Naive thymus-derived CD4-positive, alpha-beta T cell (primary cell): ENCODE measurements at regions not wholly inside any gene's neighbourhood (a gene's known extent, or its start where the extent isn't known, plus 50 kb on each side); places are given as distances from the start of the nearest gene placed in this dataset.

Experiments used
- ATAC-seq: fragments of 150-1000 bp; cut with Tn5 transposase; 2 replicates; pipeline ENCODE4 v1.10.0; 2021; ENCODE audit warnings: mild to moderate bottlenecking, moderate library complexity
- CTCF ChIA-PET: fragments of 350-600 bp; sonication (Branson Sonifier 250); formaldehyde crosslinking; loops from one replicate; lab custom pipeline; 2021; ENCODE audit warnings: antibody characterized with exemption; lab: Charles Lee
- POLR2A ChIA-PET: fragments of 350-600 bp; sonication (Branson Sonifier 250); formaldehyde crosslinking; loops from one replicate; lab custom pipeline; 2021; ENCODE audit warnings: antibody characterized with exemption, inconsistent platforms; lab: Charles Lee
- DNase-seq, 9 donors: peaks; one replicate each; pipeline versions ENCODE4 v3.0.0 to v3.0.0-alpha.2; 2020 to 2022; ENCODE audit warnings: mixed read lengths in 1 of 9
- H3K27ac ChIP-seq: one replicate; pipeline ENCODE4 v1.7.0; 2013; ENCODE audit warnings: mild to moderate bottlenecking, low read depth, low read length, moderate library complexity
- H3K27me3 ChIP-seq, 2 donors: one replicate each; pipeline ENCODE4 v1.7.0; 2013; ENCODE audit warnings: low read length in 2 of 2, mild to moderate bottlenecking in 2 of 2, moderate library complexity in 2 of 2; ENCODE audit not compliant: control insufficient read depth in 2 of 2, insufficient read depth in 2 of 2
- H3K36me3 ChIP-seq, 3 experiments: 1 replicate in 2 of 3; 2 replicates in 1 of 3; pipeline ENCODE4 v1.7.0; 2013; ENCODE audit warnings: low read length in 3 of 3, mild to moderate bottlenecking in 3 of 3, moderate library complexity in 1 of 3; ENCODE audit not compliant: insufficient read depth in 3 of 3, control insufficient read depth in 2 of 3
- H3K4me1 ChIP-seq, 2 donors: one replicate each; pipeline ENCODE4 v1.7.0; 2013; ENCODE audit warnings: low read length in 2 of 2, mild to moderate bottlenecking in 2 of 2, moderate library complexity in 1 of 2; ENCODE audit not compliant: control insufficient read depth in 2 of 2, insufficient read depth in 2 of 2
- H3K4me3 ChIP-seq: 2 replicates; pipeline ENCODE4 v1.7.0; 2013; ENCODE audit warnings: mild to moderate bottlenecking, low read length
- H3K9me3 ChIP-seq, 3 experiments: 1 replicate in 2 of 3; 2 replicates in 1 of 3; pipeline ENCODE4 v1.7.0; 2013; ENCODE audit warnings: low read length in 3 of 3; ENCODE audit not compliant: control insufficient read depth in 2 of 3
- H3K27ac Mint-ChIP-seq, 9 donors: one replicate each; pipeline ENCODE4 v1.8.0; 2020 to 2022; ENCODE audit warnings: mixed read lengths in 9 of 9, mild to moderate bottlenecking in 8 of 9, moderate library complexity in 5 of 9, inconsistent platforms in 2 of 9
- H3K27me3 Mint-ChIP-seq, 5 donors: one replicate each; pipeline ENCODE4 v1.8.0; 2021 to 2022; ENCODE audit warnings: mixed read lengths in 5 of 5, mild to moderate bottlenecking in 1 of 5
- H3K36me3 Mint-ChIP-seq, 5 donors: one replicate each; pipeline ENCODE4 v1.8.0; 2020 to 2022; ENCODE audit warnings: mixed read lengths in 5 of 5, mild to moderate bottlenecking in 3 of 5, inconsistent platforms in 1 of 5
- H3K4me1 Mint-ChIP-seq, 7 donors: one replicate each; pipeline ENCODE4 v1.8.0; 2020 to 2022; ENCODE audit warnings: mixed read lengths in 7 of 7, mild to moderate bottlenecking in 3 of 7, inconsistent platforms in 1 of 7
- H3K4me3 Mint-ChIP-seq, 10 donors: one replicate each; pipeline ENCODE4 v1.8.0; 2020 to 2022; ENCODE audit warnings: mild to moderate bottlenecking in 10 of 10, mixed read lengths in 10 of 10, moderate library complexity in 6 of 10, inconsistent platforms in 2 of 10
- H3K9me3 Mint-ChIP-seq, 11 donors: one replicate each; pipeline ENCODE4 v1.8.0; 2020 to 2022; ENCODE audit warnings: mixed read lengths in 11 of 11, mild to moderate bottlenecking in 4 of 11, inconsistent platforms in 1 of 11, moderate library complexity in 1 of 11
- intact Hi-C, 2 donors: fragments of 100-400 bp; cut with micrococcal nuclease; formaldehyde crosslinking; loops; one replicate each; pipeline ENCODE4 v1.15.1; 2023

GRCh38 chr11:45580399-45580798 lies 85.0 kb downstream of the CHST1 start:
- H3K27ac Mint-ChIP-seq: no peak overlapping the region
- peaks cover 0 to 3% (median 0%) of the 10 kb centered on the region in 11 donors for H3K9me3 Mint-ChIP-seq
- Histone ChIP-seq H3K27ac (no peak overlapping the region), H3K9me3 (no peaks in the 10 kb centered on the region), H3K27me3 (peaks cover 0 to 4% of the 10 kb centered on the region in 2 donors), H3K4me3 (no peak overlapping the region), H3K36me3 (no peaks in the 10 kb centered on the region), H3K4me1 (no peaks in the 10 kb centered on the region)
- DNase-seq (no peak), ATAC-seq (no peak)
- ChIA-PET CTCF (no interaction called here), POLR2A (no interaction called here)
- H3K4me3 Mint-ChIP-seq: no peak overlapping the region
- intact Hi-C loops: no loop called here
- H3K4me1 Mint-ChIP-seq: no peaks in the 10 kb centered on the region
- H3K27me3 Mint-ChIP-seq: peaks cover 0 to 66% (median 47%) of the 10 kb centered on the region in 5 donors
- H3K36me3 Mint-ChIP-seq: no peaks in the 10 kb centered on the region

GRCh38 chr11:45578316-45578715 lies 87.1 kb downstream of the CHST1 start:
- Mint-ChIP-seq H3K27me3 (peaks cover 0 to 51% (median 47%) of the 10 kb centered on the region in 5 donors), H3K4me3 (no peak overlapping the region), H3K36me3 (no peaks in the 10 kb centered on the region), H3K4me1 (no peaks in the 10 kb centered on the region), H3K9me3 (peaks cover 0 to 3% (median 0%) of the 10 kb centered on the region in 11 donors), H3K27ac (no peak overlapping the region)
- Histone ChIP-seq H3K4me3 (no peak overlapping the region), H3K27me3 (peaks cover 0 to 4% of the 10 kb centered on the region in 2 donors), H3K9me3 (no peaks in the 10 kb centered on the region), H3K4me1 (no peaks in the 10 kb centered on the region), H3K36me3 (no peaks in the 10 kb centered on the region), H3K27ac (no peak overlapping the region)
- ChIA-PET POLR2A (no interaction called here), CTCF (no interaction called here)
- DNase-seq (no peak), ATAC-seq (no peak)
- intact Hi-C loops: no loop called here

- Histone ChIP-seq H3K27ac (no peak overlapping the region), H3K9me3 (no peaks in the 10 kb centered on the region), H3K4me3 (no peak overlapping the region), H3K27me3 (peaks cover 0 to 4% of the 10 kb centered on the region in 2 donors), H3K4me1 (no peaks in the 10 kb centered on the region), H3K36me3 (no peaks in the 10 kb centered on the region)
- Mint-ChIP-seq H3K4me3 (no peak overlapping the region), H3K27ac (no peak overlapping the region), H3K27me3 (peaks cover 0 to 53% (median 46%) of the 10 kb centered on the region in 5 donors), H3K4me1 (no peaks in the 10 kb centered on the region), H3K9me3 (peaks cover 0 to 3% (median 0%) of the 10 kb centered on the region in 11 donors), H3K36me3 (no peaks in the 10 kb centered on the region)
- ATAC-seq: no peak
- CTCF ChIA-PET: no interaction called here
- POLR2A ChIA-PET: no interaction called here
- intact Hi-C loops: no loop called here
- no peak for DNase-seq
Observed at GRCh38 chr11:45577752-45578151, 87.7 kb downstream of the CHST1 start.

- no peak overlapping the region for H3K4me3 Mint-ChIP-seq
- Histone ChIP-seq H3K27ac (no peak overlapping the region), H3K27me3 (peaks cover 0 to 4% of the 10 kb centered on the region in 2 donors), H3K9me3 (no peaks in the 10 kb centered on the region), H3K4me3 (no peak overlapping the region), H3K36me3 (no peaks in the 10 kb centered on the region), H3K4me1 (no peaks in the 10 kb centered on the region)
- H3K36me3 Mint-ChIP-seq: no peaks in the 10 kb centered on the region
- DNase-seq (no peak), ATAC-seq (no peak)
- intact Hi-C loops: no loop called here
- H3K9me3 Mint-ChIP-seq: peaks cover 0 to 3% (median 0%) of the 10 kb centered on the region in 11 donors
- H3K4me1 Mint-ChIP-seq: no peaks in the 10 kb centered on the region
- ChIA-PET POLR2A (no interaction called here), CTCF (no interaction called here)
- H3K27ac Mint-ChIP-seq: no peak overlapping the region
- peaks cover 0 to 49% (median 43%) of the 10 kb centered on the region in 5 donors for H3K27me3 Mint-ChIP-seq
Observed at GRCh38 chr11:45576461-45577215, 88.8 kb downstream of the CHST1 start.

- Histone ChIP-seq H3K9me3 (no peaks in the 10 kb centered on the region), H3K4me1 (no peaks in the 10 kb centered on the region), H3K36me3 (no peaks in the 10 kb centered on the region), H3K4me3 (no peak overlapping the region), H3K27me3 (no peaks in the 10 kb centered on the region), H3K27ac (no peak overlapping the region)
- H3K4me1 Mint-ChIP-seq: no peaks in the 10 kb centered on the region
- no peak overlapping the region for H3K27ac Mint-ChIP-seq
- intact Hi-C loops: no loop called here
- CTCF ChIA-PET: no interaction called here
- H3K36me3 Mint-ChIP-seq: no peaks in the 10 kb centered on the region
- no peak for DNase-seq
- peaks cover 0 to 35% (median 27%) of the 10 kb centered on the region in 5 donors for H3K27me3 Mint-ChIP-seq
- H3K9me3 Mint-ChIP-seq: no peaks in the 10 kb centered on the region
- no peak overlapping the region for H3K4me3 Mint-ChIP-seq
- no peak for ATAC-seq
- POLR2A ChIA-PET: no interaction called here
Observed at GRCh38 chr11:45573728-45574127, 91.7 kb downstream of the CHST1 start.

GRCh38 chr11:45572354-45573123 lies 92.9 kb downstream of the CHST1 start:
- Histone ChIP-seq H3K27me3 (no peaks in the 10 kb centered on the region), H3K4me1 (no peaks in the 10 kb centered on the region), H3K9me3 (no peaks in the 10 kb centered on the region), H3K36me3 (no peaks in the 10 kb centered on the region), H3K4me3 (no peak overlapping the region), H3K27ac (no peak overlapping the region)
- Mint-ChIP-seq H3K36me3 (no peaks in the 10 kb centered on the region), H3K4me3 (no peak overlapping the region), H3K4me1 (no peaks in the 10 kb centered on the region), H3K27me3 (peaks cover 0 to 30% (median 24%) of the 10 kb centered on the region in 5 donors), H3K27ac (no peak overlapping the region), H3K9me3 (no peaks in the 10 kb centered on the region)
- intact Hi-C loops: no loop called here
- DNase-seq (no peak), ATAC-seq (no peak)
- ChIA-PET CTCF (no interaction called here), POLR2A (no interaction called here)
